ENCODE measurements at regions not wholly inside any gene's neighbourhood (a gene's known extent, or its start where the extent isn't known, plus 50 kb on each side); places are given as distances from the start of the nearest gene placed in this dataset.

DNA sequence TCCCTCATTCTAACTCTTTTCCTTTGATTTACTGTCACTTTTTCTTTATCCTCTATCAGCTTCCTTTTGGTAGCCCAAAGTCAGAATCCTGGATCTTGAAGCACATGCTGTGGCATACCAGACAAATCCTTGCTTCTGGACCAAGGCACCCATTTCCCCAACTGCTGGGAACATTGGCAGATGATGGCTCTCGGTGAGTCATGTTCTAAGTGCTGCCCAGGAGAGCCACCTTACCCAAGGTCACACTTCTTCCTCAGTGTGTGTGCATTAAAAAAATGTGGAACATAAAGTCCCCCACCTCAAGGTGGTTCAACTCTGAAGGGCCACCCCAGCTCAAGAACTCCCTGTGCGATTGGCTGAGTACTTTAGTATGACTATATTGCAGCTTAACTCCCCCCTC is 141.4 kb upstream of the PUM3 start:
- Mint-ChIP-seq H3K4me1 (ENCODE audit: low read depth, unreplicated experiment) (no peaks in the 10 kb centered on the region), H3K9me3 (ENCODE audit: unreplicated experiment) (no peaks in the 10 kb centered on the region), H3K27ac (ENCODE audit: unreplicated experiment) (no peak overlapping the region), H3K36me3 (ENCODE audit: insufficient read depth, unreplicated experiment) (no peaks in the 10 kb centered on the region), H3K4me3 (ENCODE audit: unreplicated experiment) (no peak overlapping the region), H3K27me3 (ENCODE audit: insufficient read depth, unreplicated experiment) (peaks cover 13% of the 10 kb centered on the region)
- ChIA-PET POLR2A (no interaction called here), CTCF (no interaction called here)
- no peaks in the 10 kb centered on the region for H3K36me3 ChIP-seq (ENCODE audit: control insufficient read depth, insufficient read depth, low read length)
- H3K4me3 ChIP-seq (ENCODE audit: low read depth, low read length) = no peak overlapping the region
- TF ChIP-seq, protein P1, sequence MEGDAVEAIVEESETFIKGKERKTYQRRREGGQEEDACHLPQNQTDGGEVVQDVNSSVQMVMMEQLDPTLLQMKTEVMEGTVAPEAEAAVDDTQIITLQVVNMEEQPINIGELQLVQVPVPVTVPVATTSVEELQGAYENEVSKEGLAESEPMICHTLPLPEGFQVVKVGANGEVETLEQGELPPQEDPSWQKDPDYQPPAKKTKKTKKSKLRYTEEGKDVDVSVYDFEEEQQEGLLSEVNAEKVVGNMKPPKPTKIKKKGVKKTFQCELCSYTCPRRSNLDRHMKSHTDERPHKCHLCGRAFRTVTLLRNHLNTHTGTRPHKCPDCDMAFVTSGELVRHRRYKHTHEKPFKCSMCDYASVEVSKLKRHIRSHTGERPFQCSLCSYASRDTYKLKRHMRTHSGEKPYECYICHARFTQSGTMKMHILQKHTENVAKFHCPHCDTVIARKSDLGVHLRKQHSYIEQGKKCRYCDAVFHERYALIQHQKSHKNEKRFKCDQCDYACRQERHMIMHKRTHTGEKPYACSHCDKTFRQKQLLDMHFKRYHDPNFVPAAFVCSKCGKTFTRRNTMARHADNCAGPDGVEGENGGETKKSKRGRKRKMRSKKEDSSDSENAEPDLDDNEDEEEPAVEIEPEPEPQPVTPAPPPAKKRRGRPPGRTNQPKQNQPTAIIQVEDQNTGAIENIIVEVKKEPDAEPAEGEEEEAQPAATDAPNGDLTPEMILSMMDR (IDR thresholded peaks at IDR 0.05; ENCODE audit: insufficient read depth in 1 of 2, low read depth in 1 of 2, low read length in 1 of 2, severe bottlenecking in 1 of 2, unreplicated experiment in 1 of 2) = no peak
- no peaks in the 10 kb centered on the region for H3K27me3 ChIP-seq (replicated peaks; ENCODE audit: control insufficient read depth, insufficient read depth, low read length)
- H3K9me3 ChIP-seq = no peaks in the 10 kb centered on the region
- H3K4me1 ChIP-seq = no peaks in the 10 kb centered on the region
- no peak for DNase-seq
- intact Hi-C loops (cut with micrococcal nuclease; ENCODE audit: unreplicated experiment) = no loop called here
- no TSS peak for BruUV-seq (replicated peaks)

DNA sequence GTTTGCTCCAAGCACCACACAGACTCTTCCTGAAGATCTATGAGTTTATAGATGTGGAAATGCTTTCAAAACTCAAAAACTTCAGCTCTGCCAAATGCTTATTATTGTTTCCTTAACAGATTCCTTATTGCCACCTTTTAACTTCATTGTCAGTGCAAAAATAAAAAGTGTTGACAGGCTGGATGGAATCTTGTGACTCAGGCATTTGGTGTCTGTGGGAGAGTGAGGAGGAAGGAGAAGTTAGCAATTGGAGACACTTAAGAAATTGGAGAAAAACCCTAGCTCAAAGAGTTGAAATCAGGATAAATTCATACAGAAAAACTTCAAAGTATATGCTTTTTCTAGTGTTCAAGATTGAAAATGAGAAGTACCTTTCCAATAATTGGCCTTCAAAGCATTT is 140.6 kb upstream of the PUM3 start:
- Histone ChIP-seq H3K27me3 (replicated peaks; ENCODE audit: control insufficient read depth, insufficient read depth, low read length) (no peaks in the 10 kb centered on the region), H3K36me3 (ENCODE audit: control insufficient read depth, insufficient read depth, low read length) (no peaks in the 10 kb centered on the region), H3K4me1 (no peaks in the 10 kb centered on the region), H3K4me3 (ENCODE audit: low read depth, low read length) (no peak overlapping the region), H3K9me3 (no peaks in the 10 kb centered on the region)
- Mint-ChIP-seq H3K36me3 (ENCODE audit: insufficient read depth, unreplicated experiment) (no peaks in the 10 kb centered on the region), H3K27me3 (ENCODE audit: insufficient read depth, unreplicated experiment) (peaks cover 13% of the 10 kb centered on the region), H3K27ac (ENCODE audit: unreplicated experiment) (no peak overlapping the region), H3K9me3 (ENCODE audit: unreplicated experiment) (no peaks in the 10 kb centered on the region), H3K4me3 (ENCODE audit: unreplicated experiment) (no peak overlapping the region), H3K4me1 (ENCODE audit: low read depth, unreplicated experiment) (no peaks in the 10 kb centered on the region)
- intact Hi-C loops (cut with micrococcal nuclease; ENCODE audit: unreplicated experiment) = no loop called here
- no peak for DNase-seq
- TF ChIP-seq, protein P1 (IDR thresholded peaks at IDR 0.05; ENCODE audit: insufficient read depth in 1 of 2, low read depth in 1 of 2, low read length in 1 of 2, severe bottlenecking in 1 of 2, unreplicated experiment in 1 of 2) = no peak
- BruUV-seq (replicated peaks) = no TSS peak
- ChIA-PET POLR2A (no interaction called here), CTCF (no interaction called here)

DNA sequence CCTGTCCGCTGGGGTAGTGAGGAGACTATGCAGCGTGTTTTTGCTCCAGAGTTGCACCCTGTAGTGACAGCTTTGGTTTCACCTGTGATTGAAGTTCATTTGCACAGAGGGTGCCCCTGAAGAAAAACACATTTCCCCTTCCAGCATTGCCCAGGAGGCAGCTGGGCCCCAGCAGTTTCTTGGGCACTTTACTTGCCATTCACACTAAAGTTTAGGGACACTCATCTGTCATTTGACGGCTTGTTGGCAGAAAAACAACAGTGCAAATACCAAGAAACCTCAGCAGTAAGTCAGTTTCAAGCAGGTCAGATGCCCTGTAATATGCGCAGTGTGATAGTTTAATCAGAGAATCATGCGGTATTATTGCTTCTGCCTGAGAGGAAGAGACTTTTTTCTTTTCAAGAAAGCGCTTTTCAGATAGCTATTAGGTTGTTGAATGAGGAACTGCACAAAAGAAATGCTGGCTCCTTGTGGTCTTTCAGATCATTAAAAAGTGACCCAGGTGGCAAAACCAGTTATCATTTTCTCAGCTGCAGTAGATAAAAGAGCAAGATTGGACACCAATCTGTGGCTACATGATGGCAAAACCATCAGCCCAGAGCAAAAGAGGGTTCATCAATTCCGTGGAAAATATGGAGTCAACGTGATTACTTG is 136.2 kb upstream of the PUM3 start:
- CTCF ChIA-PET = interaction anchor here (0.6 kb wide), 1 partner anchor 125 kb away, joined by 5 read pairs; no protein-coding TSS in a partner anchor
- H3K4me3 ChIP-seq (ENCODE audit: low read depth, low read length) = no peak overlapping the region
- TF ChIP-seq, protein P1 (IDR thresholded peaks at IDR 0.05; ENCODE audit: insufficient read depth in 1 of 2, low read depth in 1 of 2, low read length in 1 of 2, severe bottlenecking in 1 of 2, unreplicated experiment in 1 of 2) = no peak

More for the DNA sequence above, 136.2 kb upstream of the PUM3 start:
- Histone ChIP-seq H3K36me3 (ENCODE audit: control insufficient read depth, insufficient read depth, low read length) (no peaks in the 10 kb centered on the region), H3K9me3 (no peaks in the 10 kb centered on the region), H3K27me3 (replicated peaks; ENCODE audit: control insufficient read depth, insufficient read depth, low read length) (no peaks in the 10 kb centered on the region), H3K4me1 (no peaks in the 10 kb centered on the region)
- BruUV-seq (replicated peaks) = no TSS peak
- Mint-ChIP-seq H3K27ac (ENCODE audit: unreplicated experiment) (no peak overlapping the region), H3K4me3 (ENCODE audit: unreplicated experiment) (no peak overlapping the region), H3K9me3 (ENCODE audit: unreplicated experiment) (no peaks in the 10 kb centered on the region), H3K27me3 (ENCODE audit: insufficient read depth, unreplicated experiment) (peaks cover 14% of the 10 kb centered on the region), H3K36me3 (ENCODE audit: insufficient read depth, unreplicated experiment) (no peaks in the 10 kb centered on the region), H3K4me1 (ENCODE audit: low read depth, unreplicated experiment) (no peaks in the 10 kb centered on the region)
- intact Hi-C loops (cut with micrococcal nuclease; ENCODE audit: unreplicated experiment) = no loop called here
- no peak for DNase-seq
- POLR2A ChIA-PET = no interaction called here
